Ovary (tissue), 7 donors: ENCODE measurements at regions not wholly inside any gene's neighbourhood (a gene's known extent, or its start where the extent isn't known, plus 50 kb on each side); places are given as distances from the start of the nearest gene placed in this dataset.

Experiments used
- DNase-seq, 5 donors: peaks; one replicate each; pipeline ENCODE4 v3.0.0-alpha.2; 2019 to 2020
- H3K27ac ChIP-seq, 2 donors: fragments of 200-600 bp; one replicate each; pipeline versions ENCODE4 v1.5.1 to v1.8.0; 2019 to 2022
- H3K27me3 ChIP-seq: fragments of 200-600 bp; one replicate; pipeline ENCODE4 v1.8.0; 2022
- H3K36me3 ChIP-seq: fragments of 200-600 bp; sonication (generic); one replicate; pipeline ENCODE4 v1.5.1; 2019
- H3K4me1 ChIP-seq: one replicate; pipeline ENCODE4 v1.8.1; 2013; ENCODE audit warnings: mild to moderate bottlenecking, moderate library complexity; ENCODE audit not compliant: insufficient read depth
- H3K4me3 ChIP-seq: fragments of 200-600 bp; sonication (generic); one replicate; pipeline ENCODE4 v1.5.1; 2017
- H3K9me3 ChIP-seq, 2 donors: fragments of 200-600 bp in 1 of 2; sonication (generic) in 1 of 2; one replicate each; pipeline versions ENCODE4 v1.5.1 to v1.8.1; 2013 to 2019; ENCODE audit warnings: mild to moderate bottlenecking in 1 of 2, moderate library complexity in 1 of 2
- EP300 ChIP-seq: sonication (generic); formaldehyde crosslinking; IDR thresholded peaks from one replicate; pipeline ENCODE4 v1.6.1; 2017; ENCODE audit warnings: antibody characterized with exemption
- POLR2A ChIP-seq: fragments of 450-650 bp; IDR thresholded peaks from one replicate; pipeline ENCODE4 v1.6.1; 2017; ENCODE audit warnings: antibody characterized with exemption, mild to moderate bottlenecking, moderate library complexity
- WGBS, 3 donors: extraction: QIAGEN DNeasy Blood & Tissue Kit in 1 of 3; methylation state at CpG; one replicate each; pipeline versions ENCODE4 v1.1.5 to v1.1.7; 2013 to 2017; 5-methylcytosine and 5-hydroxymethylcytosine counted together
- intact Hi-C, 4 donors: fragments of 100-400 bp; cut with DNase I; formaldehyde crosslinking; loops; one replicate each; pipeline versions ENCODE4 v1.11.0 to v1.15.1; 2022 to 2023
- TF ChIP-seq, protein P1 (sequence below), 3 donors: fragments of 450-650 bp in 2 of 3; fragments of 200-600 bp in 1 of 3; IDR thresholded peaks; one replicate each; pipeline versions ENCODE4 v1.5.1 to v1.8.0; 2016 to 2022; ENCODE audit warnings: antibody characterized with exemption in 3 of 3, mild to moderate bottlenecking in 1 of 3
- donor health status: DM: no; HTN: no; CAD: no; lungs with moderate emphysema.
- donor health status: DM: no; HTN: no; CAD: no.
- donor health status: Bipolar disorder and iron deficiency.
- donor health status: DM: no; HTN: no; CAD: no.
- donor health status: DM: yes; HTN: yes; CAD: no.

DNA sequence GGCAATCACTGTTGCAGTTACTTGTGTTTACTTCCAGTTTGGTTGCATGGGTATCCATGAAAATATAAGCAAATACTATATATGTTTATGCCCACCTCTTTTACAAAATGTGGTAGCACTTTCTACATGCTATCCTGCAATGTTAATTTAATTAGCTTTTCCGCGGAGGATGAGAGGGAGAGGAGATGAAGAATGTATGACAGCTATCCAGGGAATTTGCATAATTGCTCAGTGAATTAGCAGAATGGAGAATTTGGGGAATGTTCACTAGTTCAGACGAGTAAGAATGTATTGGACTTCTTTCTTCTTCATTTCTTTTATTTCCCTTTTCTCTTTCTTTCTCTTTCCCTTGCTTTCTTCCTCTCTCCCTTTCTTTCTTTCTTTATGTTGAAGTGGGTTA is 140.7 kb upstream of the SLC28A3 start:
- no peaks in the 10 kb centered on the region for H3K36me3 ChIP-seq
- 38 to 74% (median 64%) methylated on average over 3 of the region's 3 CpGs for WGBS, 3 donors
- H3K4me1 ChIP-seq = peaks cover 8% of the 10 kb centered on the region
- H3K9me3 ChIP-seq = no peaks in the 10 kb centered on the region
- no peak overlapping the region for H3K27ac ChIP-seq
- H3K27me3 ChIP-seq = no peaks in the 10 kb centered on the region
- intact Hi-C loops = no loop called here
- TF ChIP-seq, protein P1, sequence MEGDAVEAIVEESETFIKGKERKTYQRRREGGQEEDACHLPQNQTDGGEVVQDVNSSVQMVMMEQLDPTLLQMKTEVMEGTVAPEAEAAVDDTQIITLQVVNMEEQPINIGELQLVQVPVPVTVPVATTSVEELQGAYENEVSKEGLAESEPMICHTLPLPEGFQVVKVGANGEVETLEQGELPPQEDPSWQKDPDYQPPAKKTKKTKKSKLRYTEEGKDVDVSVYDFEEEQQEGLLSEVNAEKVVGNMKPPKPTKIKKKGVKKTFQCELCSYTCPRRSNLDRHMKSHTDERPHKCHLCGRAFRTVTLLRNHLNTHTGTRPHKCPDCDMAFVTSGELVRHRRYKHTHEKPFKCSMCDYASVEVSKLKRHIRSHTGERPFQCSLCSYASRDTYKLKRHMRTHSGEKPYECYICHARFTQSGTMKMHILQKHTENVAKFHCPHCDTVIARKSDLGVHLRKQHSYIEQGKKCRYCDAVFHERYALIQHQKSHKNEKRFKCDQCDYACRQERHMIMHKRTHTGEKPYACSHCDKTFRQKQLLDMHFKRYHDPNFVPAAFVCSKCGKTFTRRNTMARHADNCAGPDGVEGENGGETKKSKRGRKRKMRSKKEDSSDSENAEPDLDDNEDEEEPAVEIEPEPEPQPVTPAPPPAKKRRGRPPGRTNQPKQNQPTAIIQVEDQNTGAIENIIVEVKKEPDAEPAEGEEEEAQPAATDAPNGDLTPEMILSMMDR (IDR thresholded peaks at IDR 0.05) = no peak
- TF ChIP-seq POLR2A (no peak), EP300 (no peak)
- DNase-seq = no peak
- H3K4me3 ChIP-seq = no peak overlapping the region

DNA sequence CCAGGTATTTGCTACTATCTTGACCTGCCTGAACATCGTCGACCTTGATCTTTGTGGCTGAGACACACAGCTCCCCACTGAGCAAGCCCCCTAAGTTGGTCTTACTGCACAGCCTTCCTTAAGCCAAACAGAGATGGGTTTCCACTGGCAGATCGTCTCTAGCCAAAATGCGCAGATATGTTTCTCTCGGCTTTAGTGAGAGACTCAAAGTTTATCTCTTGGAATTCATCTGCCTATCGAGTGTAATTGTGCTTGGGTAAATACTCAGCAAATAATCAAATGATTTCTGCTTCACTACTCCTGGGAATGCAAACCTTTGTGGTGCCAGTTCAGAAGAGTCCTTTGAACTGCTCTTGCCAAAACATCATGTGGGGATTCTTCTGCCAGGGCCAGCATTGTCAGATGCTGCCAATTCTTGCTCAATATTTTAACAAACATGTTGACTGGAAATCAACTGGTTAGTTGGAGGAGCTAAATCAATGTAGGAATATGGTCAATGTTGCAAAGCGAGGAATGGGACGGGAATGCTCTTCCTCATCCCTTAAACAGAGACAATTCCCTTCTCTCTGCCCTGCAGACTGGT is 141.2 kb upstream of the SLC28A3 start:
- no peaks in the 10 kb centered on the region for H3K9me3 ChIP-seq
- WGBS, 3 donors = 39 to 63% (median 39%) methylated on average over 8 of the region's 8 CpGs
- no peak for DNase-seq

DNA sequence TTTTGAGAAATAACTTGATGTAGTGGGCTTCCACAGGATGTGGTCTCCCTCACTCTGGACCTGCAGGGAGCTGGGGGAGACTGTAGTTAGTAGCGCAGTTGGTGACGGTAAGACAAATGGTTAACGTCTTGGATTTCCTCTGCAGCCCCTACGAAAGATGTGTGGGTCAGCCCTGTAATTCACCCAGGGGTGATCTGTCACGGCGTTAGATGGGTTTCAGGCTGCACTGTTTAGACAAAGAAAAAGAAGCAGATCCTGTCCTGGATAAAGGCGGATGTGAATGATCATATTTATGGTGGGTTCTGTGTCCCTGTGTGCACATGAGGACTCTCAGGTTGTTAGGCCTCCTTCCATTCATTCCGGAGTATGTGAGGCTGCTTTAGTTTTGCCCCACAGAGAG is 142.0 kb upstream of the SLC28A3 start:
- 80 to 83% (median 81%) methylated on average over 8 of the region's 8 CpGs for WGBS, 3 donors
- Histone ChIP-seq H3K9me3 (no peaks in the 10 kb centered on the region), H3K27me3 (no peaks in the 10 kb centered on the region), H3K4me3 (no peak overlapping the region), H3K27ac (no peak overlapping the region), H3K36me3 (no peaks in the 10 kb centered on the region), H3K4me1 (peaks cover 8% of the 10 kb centered on the region)
- DNase-seq = no peak
- intact Hi-C loops = no loop called here
- TF ChIP-seq, protein P1 (IDR thresholded peaks at IDR 0.05) = no peak
- no peak for TF ChIP-seq EP300
- TF ChIP-seq POLR2A = no peak

More for the DNA sequence above, 141.2 kb upstream of the SLC28A3 start:
- H3K27ac ChIP-seq = no peak overlapping the region
- intact Hi-C loops = no loop called here
- no peak overlapping the region for H3K4me3 ChIP-seq
- peaks cover 8% of the 10 kb centered on the region for H3K4me1 ChIP-seq
- H3K27me3 ChIP-seq = no peaks in the 10 kb centered on the region
- no peaks in the 10 kb centered on the region for H3K36me3 ChIP-seq
- TF ChIP-seq EP300 (no peak), POLR2A (no peak)
- TF ChIP-seq, protein P1 (IDR thresholded peaks at IDR 0.05) = no peak

DNA sequence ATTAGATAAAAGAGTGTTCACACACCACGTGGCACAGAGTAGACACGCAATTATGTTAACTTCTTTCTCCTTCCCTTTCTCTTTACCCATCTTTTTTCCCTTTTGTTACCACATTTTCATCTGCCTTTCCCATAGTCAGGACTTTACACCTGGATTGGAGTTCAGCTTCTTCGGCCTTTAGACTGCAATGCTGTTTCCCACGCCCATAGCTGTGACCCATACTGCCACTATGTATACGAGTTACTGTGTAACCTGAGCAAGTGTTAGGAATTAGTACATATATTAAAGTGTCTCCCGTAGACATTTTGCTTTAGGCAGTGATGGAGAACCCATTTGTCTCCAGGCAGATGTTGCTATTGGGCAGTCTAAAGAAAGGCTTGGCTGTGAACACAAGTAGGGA is 143.6 kb upstream of the SLC28A3 start:
- Histone ChIP-seq H3K36me3 (no peaks in the 10 kb centered on the region), H3K9me3 (no peaks in the 10 kb centered on the region), H3K27ac (no peak overlapping the region), H3K4me3 (no peak overlapping the region), H3K27me3 (no peaks in the 10 kb centered on the region), H3K4me1 (peaks cover 8% of the 10 kb centered on the region)
- TF ChIP-seq POLR2A (no peak), EP300 (no peak)
- TF ChIP-seq, protein P1 (IDR thresholded peaks at IDR 0.05) = no peak
- intact Hi-C loops = no loop called here
- 89 to 95% (median 91%) methylated on average over 6 of the region's 6 CpGs for WGBS, 3 donors
- DNase-seq = no peak
